DOHH2 (cell line): ENCODE measurements at regions not wholly inside any gene's neighbourhood (a gene's known extent, or its start where the extent isn't known, plus 50 kb on each side); places are given as distances from the start of the nearest gene placed in this dataset.

ENCODE experiments used
- H3F3A ChIP-seq: fragments of 200-600 bp; sonication (generic), shearing (Covaris generic); 2 replicates; pipeline ENCODE4 v1.6.0; 2016; ENCODE audit warnings: antibody characterized with exemption, mild to moderate bottlenecking; ENCODE audit not compliant: control insufficient read depth, insufficient read depth
- H3K27ac ChIP-seq: fragments of 200-600 bp; sonication (generic); 2 replicates; pipeline ENCODE4 v1.5.1; 2014; ENCODE audit warnings: low read depth, mild to moderate bottlenecking, low read length, moderate library complexity
- H3K27me3 ChIP-seq: fragments of 200-600 bp; sonication (generic); 2 replicates; pipeline ENCODE4 v1.6.1; 2014; ENCODE audit warnings: mild to moderate bottlenecking, low read length, mixed read lengths; ENCODE audit not compliant: control insufficient read depth
- H3K36me3 ChIP-seq: fragments of 200-600 bp; sonication (generic); 2 replicates; pipeline ENCODE4 v1.6.1; 2014; ENCODE audit warnings: mild to moderate bottlenecking, low read length, moderate library complexity, mixed read lengths; ENCODE audit not compliant: control insufficient read depth
- H3K4me1 ChIP-seq: fragments of 200-600 bp; sonication (generic); 2 replicates; pipeline ENCODE4 v1.6.1; 2014; ENCODE audit warnings: mild to moderate bottlenecking, low read length, mixed read lengths; ENCODE audit not compliant: control insufficient read depth
- H3K4me2 ChIP-seq: fragments of 200-600 bp; sonication (generic); 2 replicates; pipeline ENCODE4 v1.6.0; 2014; ENCODE audit warnings: mild to moderate bottlenecking, low read length, moderate library complexity
- H3K4me3 ChIP-seq: fragments of 200-600 bp; sonication (generic); 2 replicates; pipeline ENCODE4 v1.5.1; 2014; ENCODE audit warnings: mild to moderate bottlenecking, low read length, mixed read lengths
- H3K79me2 ChIP-seq: fragments of 200-600 bp; sonication (generic); 2 replicates; pipeline ENCODE4 v1.6.1; 2014; ENCODE audit warnings: mild to moderate bottlenecking, low read length, mixed read lengths; ENCODE audit not compliant: control insufficient read depth
- H3K9me2 ChIP-seq: fragments of 200-600 bp; sonication (generic); replicated peaks from 2 replicates; pipeline ENCODE4 v1.6.1; 2014; ENCODE audit warnings: mild to moderate bottlenecking, low read length, mixed read lengths; ENCODE audit not compliant: control insufficient read depth
- H3K9me3 ChIP-seq: fragments of 200-600 bp; sonication (generic); 2 replicates; pipeline ENCODE4 v1.6.1; 2014; ENCODE audit warnings: antibody characterized with exemption, low read length, mixed read lengths; ENCODE audit not compliant: control insufficient read depth, insufficient read depth
- H4K20me1 ChIP-seq: fragments of 200-600 bp; sonication (generic); 2 replicates; pipeline ENCODE4 v1.6.0; 2014; ENCODE audit warnings: low read depth, mild to moderate bottlenecking, antibody characterized with exemption, low read length, moderate library complexity; ENCODE audit not compliant: control insufficient read depth, insufficient read depth
- CTCF ChIP-seq: fragments of 200-600 bp; sonication (generic); IDR thresholded peaks from one replicate; pipeline ENCODE4 v1.5.1; 2014; ENCODE audit warnings: antibody characterized with exemption, mild to moderate bottlenecking, low read depth, low read length; ENCODE audit not compliant: poor library complexity, severe bottlenecking
- EZH2phosphoT487 ChIP-seq: fragments of 200-600 bp; sonication (generic); IDR thresholded peaks from 2 replicates; pipeline ENCODE4 v1.6.1; 2017; ENCODE audit warnings: borderline replicate concordance, mild to moderate bottlenecking, antibody characterized with exemption, low read length, moderate library complexity, mixed read lengths

- no peak overlapping the region for H3K4me2 ChIP-seq
- H3K9me2 ChIP-seq: no peaks in the 10 kb centered on the region
- no peaks in the 10 kb centered on the region for H3K79me2 ChIP-seq
- H3K27me3 ChIP-seq: no peaks in the 10 kb centered on the region
- no peaks in the 10 kb centered on the region for H3F3A ChIP-seq
- H4K20me1 ChIP-seq: no peaks in the 10 kb centered on the region
- H3K4me3 ChIP-seq: no peak overlapping the region
- no peaks in the 10 kb centered on the region; the same call in 1 of the 2 replicates for H3K9me3 ChIP-seq
- H3K36me3 ChIP-seq: no peaks in the 10 kb centered on the region
- TF ChIP-seq EZH2phosphoT487 (no peak), CTCF (no peak)
- no peak overlapping the region for H3K27ac ChIP-seq
- H3K4me1 ChIP-seq: no peaks in the 10 kb centered on the region
These were observed 301.2 kb downstream of the ADGRG6 start for GRCh38 chr6:142602972-142603371.

GRCh38 chr6:142605922-142606485 is 304.2 kb downstream of the ADGRG6 start:
- Histone ChIP-seq H3K27me3 (no peaks in the 10 kb centered on the region), H3K27ac (no peak overlapping the region), H3K4me2 (no peak overlapping the region), H4K20me1 (no peaks in the 10 kb centered on the region), H3K36me3 (no peaks in the 10 kb centered on the region), H3K79me2 (no peaks in the 10 kb centered on the region), H3F3A (no peaks in the 10 kb centered on the region), H3K9me2 (no peaks in the 10 kb centered on the region), H3K9me3 (no peaks in the 10 kb centered on the region; the same call in 1 of the 2 replicates), H3K4me3 (no peak overlapping the region), H3K4me1 (no peaks in the 10 kb centered on the region)
- no peak for TF ChIP-seq EZH2phosphoT487
- no peak for TF ChIP-seq CTCF

DNA sequence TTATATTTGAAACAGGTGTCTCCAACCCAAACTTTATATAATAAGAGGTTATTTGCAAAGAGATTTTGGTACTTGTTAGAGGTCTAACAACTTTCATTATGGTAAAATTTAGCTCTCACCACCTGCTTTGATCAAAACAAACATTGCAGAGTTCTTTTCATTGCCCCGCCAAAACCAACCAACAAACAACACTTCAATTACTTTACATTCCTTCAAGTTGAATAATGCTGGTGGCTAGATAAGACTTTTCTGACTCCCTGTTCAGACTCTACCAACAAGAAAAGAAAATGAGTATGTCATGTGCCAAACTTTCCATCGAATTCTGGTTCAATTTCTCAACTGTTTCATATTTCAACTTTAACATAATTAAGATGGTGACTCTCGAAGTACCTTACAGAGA is 311.1 kb downstream of the ADGRG6 start:
- Histone ChIP-seq H3F3A (no peaks in the 10 kb centered on the region), H3K27ac (no peak overlapping the region), H3K9me3 (no peaks in the 10 kb centered on the region), H3K79me2 (no peaks in the 10 kb centered on the region), H3K4me2 (no peak overlapping the region), H3K27me3 (no peaks in the 10 kb centered on the region), H3K9me2 (no peaks in the 10 kb centered on the region), H3K36me3 (no peaks in the 10 kb centered on the region), H3K4me1 (no peaks in the 10 kb centered on the region), H4K20me1 (no peaks in the 10 kb centered on the region), H3K4me3 (no peak overlapping the region)
- no peak for TF ChIP-seq CTCF

DNA sequence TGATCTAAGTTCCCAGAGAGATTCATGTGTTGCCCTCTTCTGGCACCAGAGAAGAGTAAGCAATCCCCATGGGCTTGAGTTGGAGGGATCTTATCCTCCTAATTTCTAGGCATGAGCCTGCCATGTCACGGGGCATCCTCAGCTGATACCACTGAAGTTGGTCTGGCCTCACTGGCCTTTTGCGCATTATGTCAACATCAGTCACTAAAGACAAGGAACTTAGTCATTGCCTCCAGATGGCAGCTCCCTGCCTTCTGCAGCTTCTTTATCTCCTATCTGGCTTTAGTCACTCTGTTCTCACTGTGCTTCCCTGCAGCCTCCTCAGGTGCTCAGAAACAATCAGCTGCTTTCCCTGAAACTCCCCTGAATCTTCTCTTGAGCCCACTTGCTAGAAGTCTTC is 312.2 kb downstream of the ADGRG6 start:
- H3K9me2 ChIP-seq: no peaks in the 10 kb centered on the region
- H3K27ac ChIP-seq: no peak overlapping the region
- TF ChIP-seq EZH2phosphoT487 (no peak), CTCF (no peak)
- no peak overlapping the region for H3K4me2 ChIP-seq
- no peaks in the 10 kb centered on the region for H4K20me1 ChIP-seq
- H3K9me3 ChIP-seq: no peaks in the 10 kb centered on the region
- no peaks in the 10 kb centered on the region for H3K36me3 ChIP-seq
- H3K4me3 ChIP-seq: no peak overlapping the region
- no peaks in the 10 kb centered on the region for H3K4me1 ChIP-seq
- no peaks in the 10 kb centered on the region for H3K27me3 ChIP-seq
- H3K79me2 ChIP-seq: no peaks in the 10 kb centered on the region
- H3F3A ChIP-seq: no peaks in the 10 kb centered on the region
